ENCODE measurements at regions not wholly inside any gene's neighbourhood (a gene's known extent, or its start where the extent isn't known, plus 50 kb on each side); places are given as distances from the start of the nearest gene placed in this dataset.

DNA sequence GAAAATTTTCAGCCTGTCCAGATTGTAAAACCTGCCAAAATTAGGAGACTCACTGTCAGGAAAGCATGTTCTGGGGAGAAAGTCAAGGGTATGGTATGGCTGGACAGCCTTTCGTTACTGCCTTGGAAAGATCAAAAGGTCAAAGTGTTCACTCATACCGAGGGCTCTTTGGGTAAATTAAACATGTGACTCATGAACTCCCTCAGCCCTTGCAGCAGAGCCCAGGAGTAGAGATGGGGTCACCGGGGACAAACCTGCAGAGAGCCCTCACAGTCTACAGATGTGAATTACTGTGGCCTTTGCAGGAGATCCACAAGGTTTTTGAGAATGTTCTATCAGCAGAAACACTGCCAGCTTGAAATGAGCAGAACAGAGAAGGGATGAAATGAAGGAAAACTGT, 275.7 kb downstream of the KLF6 start:
- Histone ChIP-seq H3K79me2 (ENCODE audit: control insufficient read depth, insufficient read depth, low read length) (no peaks in the 10 kb centered on the region), H3K4me1 (ENCODE audit: control insufficient read depth in 2 of 2, insufficient read depth in 2 of 2, low read length in 2 of 2) (no peaks in the 10 kb centered on the region), H2AFZ (ENCODE audit: insufficient read depth, low read depth, low read length, poor library complexity, severe bottlenecking) (no peak overlapping the region), H3K9ac (ENCODE audit: low read length) (no peak overlapping the region), H4K20me1 (ENCODE audit: control insufficient read depth, insufficient read depth, low read length, poor library complexity, severe bottlenecking) (no peaks in the 10 kb centered on the region), H3K27ac (ENCODE audit: low read length in 2 of 2) (no peak overlapping the region), H3K4me2 (replicated peaks; ENCODE audit: low read depth, low read length, poor library complexity, severe bottlenecking) (no peak overlapping the region), H3K27me3 (replicated peaks in 1 of 4; ENCODE audit: control extremely low read depth in 1 of 4, control insufficient read depth in 3 of 4, insufficient read depth in 4 of 4, low read length in 3 of 4) (no peaks in the 10 kb centered on the region), H3K36me3 (replicated peaks in 1 of 2; ENCODE audit: control extremely low read depth in 1 of 2, control insufficient read depth in 1 of 2, extremely low read depth in 1 of 2, insufficient read depth in 2 of 2, low read length in 1 of 2) (no peaks in the 10 kb centered on the region), H3K4me3 (ENCODE audit: control extremely low read depth in 1 of 5, extremely low read depth in 1 of 5, insufficient read depth in 1 of 5, low read depth in 2 of 5, low read length in 4 of 5) (no peak overlapping the region), H3K9me3 (ENCODE audit: control extremely low read depth in 1 of 3, control insufficient read depth in 2 of 3, insufficient read depth in 1 of 3, low read length in 2 of 3) (peaks cover 0 to 9% (median 0%) of the 10 kb centered on the region in 3 donors)
- WGBS (ENCODE audit: insufficient coverage) = 100% methylated on average over 2 of the region's 3 CpGs
- TF ChIP-seq EZH2 (IDR thresholded peaks at IDR 0.05; ENCODE audit: borderline replicate concordance, insufficient read depth, low read depth, low read length, poor library complexity, severe bottlenecking) = no peak
- TF ChIP-seq, protein P1, sequence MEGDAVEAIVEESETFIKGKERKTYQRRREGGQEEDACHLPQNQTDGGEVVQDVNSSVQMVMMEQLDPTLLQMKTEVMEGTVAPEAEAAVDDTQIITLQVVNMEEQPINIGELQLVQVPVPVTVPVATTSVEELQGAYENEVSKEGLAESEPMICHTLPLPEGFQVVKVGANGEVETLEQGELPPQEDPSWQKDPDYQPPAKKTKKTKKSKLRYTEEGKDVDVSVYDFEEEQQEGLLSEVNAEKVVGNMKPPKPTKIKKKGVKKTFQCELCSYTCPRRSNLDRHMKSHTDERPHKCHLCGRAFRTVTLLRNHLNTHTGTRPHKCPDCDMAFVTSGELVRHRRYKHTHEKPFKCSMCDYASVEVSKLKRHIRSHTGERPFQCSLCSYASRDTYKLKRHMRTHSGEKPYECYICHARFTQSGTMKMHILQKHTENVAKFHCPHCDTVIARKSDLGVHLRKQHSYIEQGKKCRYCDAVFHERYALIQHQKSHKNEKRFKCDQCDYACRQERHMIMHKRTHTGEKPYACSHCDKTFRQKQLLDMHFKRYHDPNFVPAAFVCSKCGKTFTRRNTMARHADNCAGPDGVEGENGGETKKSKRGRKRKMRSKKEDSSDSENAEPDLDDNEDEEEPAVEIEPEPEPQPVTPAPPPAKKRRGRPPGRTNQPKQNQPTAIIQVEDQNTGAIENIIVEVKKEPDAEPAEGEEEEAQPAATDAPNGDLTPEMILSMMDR (IDR thresholded peaks at IDR 0.05) = no peak
- ATAC-seq (ENCODE audit: low read depth) = no peak
- intact Hi-C loops (cut with micrococcal nuclease) = no loop called here
- no peak for DNase-seq
- Mint-ChIP-seq H3K27ac (no peak overlapping the region), H3K27me3 (no peaks in the 10 kb centered on the region), H3K4me1 (no peaks in the 10 kb centered on the region), H3K4me3 (no peak overlapping the region), H3K9me3 (ENCODE audit: insufficient read depth) (no peaks in the 10 kb centered on the region)
- ChIA-PET POLR2A (no interaction called here), CTCF (interaction anchor here (1.9 kb wide), 1 partner anchor 10 kb away, joined by 4 read pairs; no protein-coding TSS in a partner anchor)

DNA sequence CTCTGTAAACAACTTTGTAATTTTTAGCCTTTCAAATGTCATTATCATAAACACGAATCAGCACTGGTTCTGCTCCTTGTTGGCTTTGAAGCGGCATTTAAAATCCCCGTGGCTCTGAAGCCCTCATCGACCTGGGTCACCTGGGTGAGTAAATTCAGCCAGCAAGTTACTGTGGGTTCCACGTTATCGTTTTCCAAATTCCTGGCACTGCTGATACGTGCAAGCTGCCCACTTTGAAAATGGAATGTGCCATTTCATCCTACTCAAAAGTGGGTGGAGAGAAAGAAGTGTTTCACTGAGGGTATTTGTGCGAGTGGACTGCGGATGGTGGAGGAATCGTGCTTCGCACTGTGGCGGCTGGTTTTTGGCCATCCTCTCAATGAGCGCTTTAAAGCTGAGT, 281.7 kb downstream of the KLF6 start:
- TF ChIP-seq EZH2 (IDR thresholded peaks at IDR 0.05; ENCODE audit: borderline replicate concordance, insufficient read depth, low read depth, low read length, poor library complexity, severe bottlenecking) = no peak
- TF ChIP-seq, protein P1 (IDR thresholded peaks at IDR 0.05) = no peak
- no peaks in the 10 kb centered on the region for H4K20me1 ChIP-seq (ENCODE audit: control insufficient read depth, insufficient read depth, low read length, poor library complexity, severe bottlenecking)
- H3K27ac ChIP-seq (ENCODE audit: low read length in 2 of 2) = no peak overlapping the region
- no peaks in the 10 kb centered on the region for H3K79me2 ChIP-seq (ENCODE audit: control insufficient read depth, insufficient read depth, low read length)
- POLR2A ChIA-PET = no interaction called here
- H3K9ac ChIP-seq (ENCODE audit: low read length) = no peak overlapping the region
- no peak overlapping the region for H3K4me2 ChIP-seq (replicated peaks; ENCODE audit: low read depth, low read length, poor library complexity, severe bottlenecking)
- 94% methylated on average over 4 of the region's 13 CpGs for WGBS (ENCODE audit: insufficient coverage)
- CTCF ChIA-PET = no interaction called here
- DNase-seq (no peak), ATAC-seq (ENCODE audit: low read depth) (no peak)
- no peaks in the 10 kb centered on the region for H3K9me3 Mint-ChIP-seq (ENCODE audit: insufficient read depth)
- no peaks in the 10 kb centered on the region for H3K4me1 Mint-ChIP-seq
- H3K36me3 ChIP-seq (replicated peaks in 1 of 2; ENCODE audit: control extremely low read depth in 1 of 2, control insufficient read depth in 1 of 2, extremely low read depth in 1 of 2, insufficient read depth in 2 of 2, low read length in 1 of 2) = no peaks in the 10 kb centered on the region
- H3K4me3 ChIP-seq (ENCODE audit: control extremely low read depth in 1 of 5, extremely low read depth in 1 of 5, insufficient read depth in 1 of 5, low read depth in 2 of 5, low read length in 4 of 5) = no peak overlapping the region
- no peaks in the 10 kb centered on the region for H3K4me1 ChIP-seq (ENCODE audit: control insufficient read depth in 2 of 2, insufficient read depth in 2 of 2, low read length in 2 of 2)
- H3K4me3 Mint-ChIP-seq = no peak overlapping the region
- H3K27me3 Mint-ChIP-seq = peaks cover 5% of the 10 kb centered on the region
- no peak overlapping the region for H3K27ac Mint-ChIP-seq
- H3K9me3 ChIP-seq (ENCODE audit: control extremely low read depth in 1 of 3, control insufficient read depth in 2 of 3, insufficient read depth in 1 of 3, low read length in 2 of 3) = no peaks in the 10 kb centered on the region
- no peaks in the 10 kb centered on the region for H3K27me3 ChIP-seq (replicated peaks in 1 of 4; ENCODE audit: control extremely low read depth in 1 of 4, control insufficient read depth in 3 of 4, insufficient read depth in 4 of 4, low read length in 3 of 4)
- no peak overlapping the region for H2AFZ ChIP-seq (ENCODE audit: insufficient read depth, low read depth, low read length, poor library complexity, severe bottlenecking)
- intact Hi-C loops (cut with micrococcal nuclease) = no loop called here

Data from B cell (primary cell).